Stomach (tissue), 4 donors: ENCODE measurements at regions not wholly inside any gene's neighbourhood (a gene's known extent, or its start where the extent isn't known, plus 50 kb on each side); places are given as distances from the start of the nearest gene placed in this dataset.

Experiments used
- CTCF ChIP-seq, 7 experiments: fragments of 450-650 bp in 4 of 7; fragments of 200-600 bp in 3 of 7; sonication (generic) in 3 of 7; IDR thresholded peaks; one replicate each; pipeline ENCODE4 v1.5.1; 2016 to 2019; ENCODE audit warnings: antibody characterized with exemption in 7 of 7, control low read depth in 2 of 7, mild to moderate bottlenecking in 1 of 7
- EP300 ChIP-seq: sonication (generic); formaldehyde crosslinking; IDR thresholded peaks from one replicate; pipeline ENCODE4 v1.6.1; 2017; ENCODE audit warnings: antibody characterized with exemption
- POLR2AphosphoS5 ChIP-seq, 3 donors: sonication (generic); formaldehyde crosslinking; IDR thresholded peaks; one replicate each; pipeline ENCODE4 v1.6.1; 2016; ENCODE audit warnings: antibody characterized with exemption in 3 of 3

DNA sequence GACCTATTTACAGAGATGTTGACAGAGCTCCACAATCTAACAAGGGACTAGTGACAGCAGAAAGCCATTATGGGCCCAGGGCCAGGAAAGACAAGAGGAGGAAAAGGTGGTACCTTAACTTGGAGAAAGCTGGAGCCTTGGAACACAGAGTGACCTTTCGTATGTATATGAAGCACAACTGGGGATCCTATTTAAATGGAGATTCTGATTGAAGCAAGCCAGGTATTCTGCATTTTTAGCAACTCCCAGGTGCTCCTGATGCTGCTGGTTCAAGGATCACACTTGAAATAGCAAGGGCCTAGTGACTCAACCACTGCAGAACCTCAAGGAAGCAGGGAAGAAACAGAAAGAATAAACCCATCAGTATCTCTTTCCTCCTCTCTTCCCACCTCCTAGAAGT, 99.4 kb downstream of the TMEM47 start:
- TF ChIP-seq CTCF (IDR thresholded peaks at IDR 0.05) (no peak), EP300 (no peak), POLR2AphosphoS5 (IDR thresholded peaks at IDR 0.05) (no peak)
